HepG2 (cell line): ENCODE measurements at regions not wholly inside any gene's neighbourhood (a gene's known extent, or its start where the extent isn't known, plus 50 kb on each side); places are given as distances from the start of the nearest gene placed in this dataset.
A peak's percentile ranks its signal among the peaks of the same experiment; 100 is the strongest.

Source experiments
- ATAC-seq: fragments of 200-7000 bp; cut with Tn5 transposase; 3 replicates; pipeline ENCODE4 v1.9.1; 2020; ENCODE audit warnings: mild to moderate bottlenecking, moderate library complexity
- BruUV-seq: library from RNA; stranded (reverse); fragments of 400-500 nt; replicated peaks from 2 replicates; lab custom pipeline; 2021; lab: Mats Ljungman, UMichigan
- CTCF ChIA-PET: fragments of 300-600 bp; formaldehyde crosslinking; extraction: SDS; loops from one replicate; lab custom pipeline; 2021; ENCODE audit warnings: low total read pairs, inconsistent platforms, low intra/inter-chr PET ratio; lab: Yijun Ruan, JAX
- POLR2A ChIA-PET: fragments of 350-600 bp; sonication (Branson Sonifier 250); formaldehyde crosslinking; loops from one replicate; lab custom pipeline; 2020; ENCODE audit warnings: antibody characterized with exemption, inconsistent platforms; lab: Yijun Ruan, JAX
- DNase-seq: peaks from one replicate; pipeline ENCODE4 v3.0.0-alpha.2; 2015; ENCODE audit warnings: low spot score
- FAIRE-seq: peaks from 3 replicates; lab custom pipeline; 2011; peaks lifted over from hg19 to GRCh38; lab: Jason Lieb, UNC
- H2AFZ ChIP-seq: one replicate; pipeline ENCODE4 v1.6.1; 2011; ENCODE audit warnings: low read length, inconsistent platforms
- H3K27ac ChIP-seq: fragments of 300-600 bp; 3 replicates; pipeline ENCODE4 v1.8.0; 2011; ENCODE audit warnings: mixed run types, mild to moderate bottlenecking, mixed read lengths, low read length, inconsistent platforms; ENCODE audit not compliant: insufficient read depth; ENCODE audit errors: extremely low read length
- H3K27me3 ChIP-seq, 2 experiments: fragments of 200-600 bp in 1 of 2; 2 replicates in 1 of 2; 3 replicates in 1 of 2; pipeline versions ENCODE4 v1.6.0 to v1.8.0; 2011; ENCODE audit warnings: low read length in 2 of 2, mild to moderate bottlenecking in 2 of 2, moderate library complexity in 2 of 2, inconsistent platforms in 1 of 2; ENCODE audit not compliant: insufficient read depth in 2 of 2, control insufficient read depth in 1 of 2
- H3K36me3 ChIP-seq, 2 experiments: fragments of 200-600 bp in 1 of 2; replicated peaks in 1 of 2; 2 replicates in 1 of 2; 3 replicates in 1 of 2; pipeline versions ENCODE4 v1.5.1 to v1.8.0; 2011; ENCODE audit warnings: low read length in 2 of 2, inconsistent platforms in 1 of 2; ENCODE audit not compliant: insufficient read depth in 2 of 2, control insufficient read depth in 1 of 2
- H3K4me1 ChIP-seq: 2 replicates; pipeline ENCODE4 v1.5.1; 2012; ENCODE audit warnings: low read length, inconsistent platforms; ENCODE audit not compliant: insufficient read depth
- H3K4me2 ChIP-seq: 2 replicates; pipeline ENCODE4 v1.6.0; 2011; ENCODE audit warnings: low read depth, low read length, inconsistent platforms
- H3K4me3 ChIP-seq, 3 experiments: fragments of 200-600 bp in 1 of 3; sonication (generic), shearing (Covaris generic) in 1 of 3; replicated peaks in 1 of 3; 2 replicates each; pipeline ENCODE4 v1.5.1; 2011 to 2016; ENCODE audit warnings: low read length in 3 of 3, inconsistent platforms in 2 of 3, low read depth in 2 of 3, mild to moderate bottlenecking in 2 of 3, control low read depth in 1 of 3, mixed read lengths in 1 of 3; ENCODE audit not compliant: insufficient read depth in 1 of 3
- H3K79me2 ChIP-seq: one replicate; pipeline ENCODE4 v1.6.1; 2011; ENCODE audit warnings: low read length, inconsistent platforms; ENCODE audit not compliant: insufficient read depth
- H3K9ac ChIP-seq: 2 replicates; pipeline ENCODE4 v1.6.0; 2011; ENCODE audit warnings: mild to moderate bottlenecking, low read depth, low read length, inconsistent platforms; ENCODE audit not compliant: insufficient read depth
- H3K9me3 ChIP-seq: 2 replicates; pipeline ENCODE4 v1.5.1; 2012; ENCODE audit warnings: mild to moderate bottlenecking, low read length
- H4K20me1 ChIP-seq: 2 replicates; pipeline ENCODE4 v1.6.0; 2011; ENCODE audit warnings: inconsistent platforms, mild to moderate bottlenecking, low read length, moderate library complexity; ENCODE audit not compliant: insufficient read depth
- ATF7 ChIP-seq, 2 experiments: fragments of 450-650 bp in 1 of 2; sonication (generic) in 1 of 2; formaldehyde crosslinking in 1 of 2; IDR thresholded peaks; 2 replicates each; pipeline versions ENCODE4 v1.4.0 to v1.6.1; 2016 to 2020; ENCODE audit warnings: antibody characterized with exemption in 1 of 2, mild to moderate bottlenecking in 1 of 2, missing genetic modification reagents in 1 of 2
- CEBPB ChIP-seq: IDR thresholded peaks from 2 replicates; pipeline ENCODE4 v1.6.1; 2011; ENCODE audit warnings: low read depth, low read length, improper control_type of control experiment, borderline replicate concordance
- HNRNPH1 ChIP-seq: fragments of 200-400 bp; formaldehyde crosslinking; optimal IDR thresholded peaks from 2 replicates; pipeline ENCODE3; 2017; ENCODE audit warnings: mild to moderate bottlenecking, low read depth, low read length
- RXRB ChIP-seq: IDR thresholded peaks from 2 replicates; pipeline ENCODE4 v1.6.1; 2016; ENCODE audit warnings: borderline replicate concordance, missing genetic modification reagents, missing compliant biosample characterization
- ZNF562 ChIP-seq: sonication (generic); formaldehyde crosslinking; IDR thresholded peaks from 2 replicates; pipeline ENCODE4 v1.8.0; 2022; ENCODE audit warnings: missing genetic modification reagents, borderline replicate concordance
- WGBS: methylation state at CpG from one replicate; pipeline ENCODE4 v1.1.6; 2017; ENCODE audit warnings: low lambda C conversion rate; 5-methylcytosine and 5-hydroxymethylcytosine counted together
- in situ Hi-C: cut with HindIII; loops from 2 replicates; pipeline ENCODE4 v1.10.0; 2017; ENCODE audit warnings: low pct_unique_long_range_greater_than_20kb; ENCODE audit not compliant: extremely low pct_ligation_motif_present
- intact Hi-C: fragments of 100-400 bp; cut with micrococcal nuclease; formaldehyde crosslinking; loops from one replicate; pipeline ENCODE4 v1.10.0; 2022; ENCODE audit not compliant: unreplicated experiment

GRCh38 chr2:103410221-103410620 lies 648.4 kb downstream of the TMEM182 start:
- Histone ChIP-seq H3K4me1 (no peaks in the 10 kb centered on the region), H3K79me2 (no peaks in the 10 kb centered on the region), H3K4me3 (no peak overlapping the region), H3K27me3 (no peaks in the 10 kb centered on the region), H2AFZ (no peak overlapping the region), H3K9ac (no peak overlapping the region), H3K4me2 (no peak overlapping the region), H3K27ac (no peak overlapping the region), H4K20me1 (no peaks in the 10 kb centered on the region), H3K9me3 (no peaks in the 10 kb centered on the region), H3K36me3 (no peaks in the 10 kb centered on the region)
- ChIA-PET POLR2A (no interaction called here), CTCF (no interaction called here)
- intact Hi-C loops (no loop called here), in situ Hi-C loops (no loop called here)
- TF ChIP-seq RXRB (CRISPR knock-in tag) = no peak
- TF ChIP-seq CEBPB = peak; percentile 89
- TF ChIP-seq HNRNPH1 = no peak
- TF ChIP-seq ATF7 (IDR thresholded peaks at IDR 0.05) = peak; percentile 81
- no peak for TF ChIP-seq ATF7 (CRISPR knock-in tag; IDR thresholded peaks at IDR 0.05)
- BruUV-seq = no TSS peak
- ATAC-seq (no peak), FAIRE-seq (no peak), DNase-seq (no peak)
- WGBS = 76% methylated on average over 4 of the region's 4 CpGs

GRCh38 chr2:103419506-103419905 lies 657.7 kb downstream of the TMEM182 start:
- Histone ChIP-seq H3K79me2 (no peaks in the 10 kb centered on the region), H2AFZ (no peak overlapping the region), H3K9ac (no peak overlapping the region), H3K36me3 (no peaks in the 10 kb centered on the region), H4K20me1 (no peaks in the 10 kb centered on the region), H3K4me1 (no peaks in the 10 kb centered on the region), H3K27me3 (no peaks in the 10 kb centered on the region), H3K9me3 (no peaks in the 10 kb centered on the region)
- DNase-seq (no peak), FAIRE-seq (no peak), ATAC-seq (no peak)
- CTCF ChIA-PET = no interaction called here
- in situ Hi-C loops = no loop called here
- WGBS = 4% methylated on average over 2 of the region's 2 CpGs
- POLR2A ChIA-PET = no interaction called here
- BruUV-seq = no TSS peak
- no peak for TF ChIP-seq ZNF562 (CRISPR knock-in tag)
- TF ChIP-seq, all 625 proteins: peak for 0
- no peak overlapping the region for H3K4me2 ChIP-seq
- no peak overlapping the region for H3K4me3 ChIP-seq
- intact Hi-C loops = no loop called here
- no peak overlapping the region for H3K27ac ChIP-seq
